MM.1S (cell line): ENCODE measurements at regions not wholly inside any gene's neighbourhood (a gene's known extent, or its start where the extent isn't known, plus 50 kb on each side); places are given as distances from the start of the nearest gene placed in this dataset.
A peak's percentile ranks its signal among the peaks of the same experiment; 100 is the strongest.
"Not testable (repeated sequence)": the region's sequence is repeated elsewhere in the genome, so short reads cannot be mapped to it uniquely, and the experiment has no call there.

Experiments
- DNase-seq: peaks from one replicate; pipeline ENCODE4 v3.0.0-alpha.2; 2015
- H2AFZ ChIP-seq: fragments of 300-600 bp; sonication (generic); 2 replicates; pipeline ENCODE4 v1.6.0; 2016; ENCODE audit warnings: antibody characterized with exemption, low read length
- H3F3A ChIP-seq: fragments of 300-600 bp; sonication (generic); 2 replicates; pipeline ENCODE4 v1.6.1; 2016; ENCODE audit warnings: mild to moderate bottlenecking, antibody characterized with exemption, low read length, moderate library complexity, mixed read lengths; ENCODE audit not compliant: insufficient read depth
- H3K27ac ChIP-seq: fragments of 300-600 bp; sonication (generic); 2 replicates; pipeline ENCODE4 v1.5.1; 2016; ENCODE audit warnings: mild to moderate bottlenecking, low read length
- H3K27me3 ChIP-seq: fragments of 300-600 bp; sonication (generic); replicated peaks from 2 replicates; pipeline ENCODE4 v1.6.0; 2016; ENCODE audit warnings: low read length; ENCODE audit not compliant: insufficient read depth
- H3K36me3 ChIP-seq: fragments of 300-600 bp; sonication (generic); replicated peaks from 2 replicates; pipeline ENCODE4 v1.6.1; 2016; ENCODE audit warnings: mild to moderate bottlenecking, low read length, mixed read lengths; ENCODE audit not compliant: insufficient read depth
- H3K4me1 ChIP-seq: fragments of 300-600 bp; sonication (generic); 2 replicates; pipeline ENCODE4 v1.6.1; 2016; ENCODE audit warnings: low read length, mixed read lengths
- H3K4me2 ChIP-seq: fragments of 300-600 bp; sonication (generic); 2 replicates; pipeline ENCODE4 v1.6.0; 2016; ENCODE audit warnings: low read depth, low read length
- H3K4me3 ChIP-seq: fragments of 300-600 bp; sonication (generic); 2 replicates; pipeline ENCODE4 v1.5.1; 2016; ENCODE audit warnings: low read length, mixed read lengths
- H3K79me2 ChIP-seq: fragments of 300-600 bp; sonication (generic); 2 replicates; pipeline ENCODE4 v1.6.1; 2016; ENCODE audit warnings: mixed run types, low read length, mixed read lengths
- H3K9ac ChIP-seq: fragments of 300-600 bp; sonication (generic); 2 replicates; pipeline ENCODE4 v1.6.1; 2016; ENCODE audit warnings: low read length, mixed read lengths
- H3K9me2 ChIP-seq: fragments of 300-600 bp; sonication (generic); replicated peaks from 2 replicates; pipeline ENCODE4 v1.6.1; 2016; ENCODE audit warnings: mild to moderate bottlenecking, low read length, mixed read lengths; ENCODE audit not compliant: insufficient read depth
- H3K9me3 ChIP-seq: fragments of 300-600 bp; sonication (generic); replicated peaks from 2 replicates; pipeline ENCODE4 v1.6.1; 2016; ENCODE audit warnings: mild to moderate bottlenecking, low read length, mixed read lengths; ENCODE audit not compliant: insufficient read depth
- H4K20me1 ChIP-seq: fragments of 300-600 bp; sonication (generic); 2 replicates; pipeline ENCODE4 v1.6.1; 2016; ENCODE audit warnings: mild to moderate bottlenecking, low read length, moderate library complexity, mixed read lengths; ENCODE audit not compliant: insufficient read depth
- CTCF ChIP-seq: fragments of 300-600 bp; sonication (generic); IDR thresholded peaks from 2 replicates; pipeline ENCODE4 v1.5.1; 2016; ENCODE audit warnings: antibody characterized with exemption, low read length, mixed read lengths
- EZH2 ChIP-seq: fragments of 300-600 bp; sonication (generic); optimal IDR thresholded peaks from 2 replicates; pipeline ENCODE3; 2017; ENCODE audit warnings: low read depth, mild to moderate bottlenecking, antibody characterized with exemption, low read length, mixed read lengths
- EZH2phosphoT487 ChIP-seq: fragments of 300-600 bp; sonication (generic); IDR thresholded peaks from 2 replicates; pipeline ENCODE4 v1.6.1; 2018; ENCODE audit warnings: antibody characterized with exemption, low read length

- no peaks in the 10 kb centered on the region for H3K36me3 ChIP-seq
- no peaks in the 10 kb centered on the region for H3K27me3 ChIP-seq
- H3K9me3 ChIP-seq: no peaks in the 10 kb centered on the region
- H3K9ac ChIP-seq: no peak overlapping the region
- no peak for DNase-seq
- no peak overlapping the region for H2AFZ ChIP-seq
- TF ChIP-seq CTCF (no peak), EZH2phosphoT487 (no peak)
- no peaks in the 10 kb centered on the region for H3K9me2 ChIP-seq
- H4K20me1 ChIP-seq: no peaks in the 10 kb centered on the region
- no peaks in the 10 kb centered on the region for H3K79me2 ChIP-seq
- no peaks in the 10 kb centered on the region for H3F3A ChIP-seq
- no peak overlapping the region for H3K27ac ChIP-seq
- H3K4me2 ChIP-seq: no peak overlapping the region
- H3K4me3 ChIP-seq: no peak overlapping the region
- peaks cover 5% of the 10 kb centered on the region; the same call in 1 of the 2 replicates for H3K4me1 ChIP-seq
These were observed 1140.2 kb downstream of the HACE1 start for GRCh38 chr6:103719545-103719944.

GRCh38 chr6:103715269-103715668 is 1144.5 kb downstream of the HACE1 start:
- Histone ChIP-seq H3F3A (no peaks in the 10 kb centered on the region), H3K36me3 (no peaks in the 10 kb centered on the region), H3K9ac (no peak overlapping the region), H3K79me2 (no peaks in the 10 kb centered on the region), H3K4me2 (no peak overlapping the region; the same call in 1 of the 2 replicates), H3K9me3 (no peaks in the 10 kb centered on the region), H3K4me1 (peaks cover 5% of the 10 kb centered on the region; the same call in 1 of the 2 replicates), H4K20me1 (no peaks in the 10 kb centered on the region), H3K27me3 (no peaks in the 10 kb centered on the region), H3K9me2 (no peaks in the 10 kb centered on the region), H3K4me3 (no peak overlapping the region), H2AFZ (no peak overlapping the region), H3K27ac (no peak overlapping the region)
- TF ChIP-seq EZH2 (no peak), CTCF (no peak), EZH2phosphoT487 (no peak)
- peak; percentile 22 for DNase-seq

- H4K20me1 ChIP-seq, H3K4me2 ChIP-seq, H3F3A ChIP-seq: not testable (repeated sequence)
These were observed 1150.5 kb downstream of the HACE1 start for GRCh38 chr6:103709236-103709635.

GRCh38 chr6:103707596-103708325 is 1152.0 kb downstream of the HACE1 start:
- Histone ChIP-seq H3K9ac (no peak overlapping the region), H3K4me1 (no peaks in the 10 kb centered on the region), H3K27me3 (no peaks in the 10 kb centered on the region), H4K20me1 (no peaks in the 10 kb centered on the region), H2AFZ (no peak overlapping the region), H3K9me3 (no peaks in the 10 kb centered on the region), H3K4me3 (no peak overlapping the region), H3K79me2 (no peaks in the 10 kb centered on the region), H3F3A (no peaks in the 10 kb centered on the region), H3K27ac (no peak overlapping the region), H3K36me3 (no peaks in the 10 kb centered on the region), H3K4me2 (no peak overlapping the region), H3K9me2 (no peaks in the 10 kb centered on the region)
- DNase-seq: no peak
- TF ChIP-seq EZH2phosphoT487 (no peak), CTCF (no peak), EZH2 (no peak)

More at GRCh38 chr6:103709236-103709635, 1150.5 kb downstream of the HACE1 start:
- not testable (repeated sequence) for DNase-seq, H3K4me3 ChIP-seq, H3K27ac ChIP-seq, H3K4me1 ChIP-seq, H3K9me2 ChIP-seq, H3K79me2 ChIP-seq, H3K36me3 ChIP-seq, H3K27me3 ChIP-seq, H3K9ac ChIP-seq, H3K9me3 ChIP-seq, H2AFZ ChIP-seq
